Stimulated activated CD4-positive, alpha-beta T cell treated with anti-CD3 and anti-CD28 coated beads, Interleukin-2, amount 100 ng/mL, for 24 hours (primary cell): ENCODE measurements at regions not wholly inside any gene's neighbourhood (a gene's known extent, or its start where the extent isn't known, plus 50 kb on each side); places are given as distances from the start of the nearest gene placed in this dataset.

ENCODE experiments used
- DNase-seq, 2 donors: peaks; one replicate each; pipeline ENCODE4 v3.0.0-alpha.2; 2020

- no peak for DNase-seq
Observed at GRCh38 chr5:58246461-58246944, 213.4 kb downstream of the PLK2 start.

- DNase-seq, result no peak
Observed at GRCh38 chr5:58245476-58245840, 214.4 kb downstream of the PLK2 start.

- DNase-seq, result no peak
Observed at GRCh38 chr5:58244819-58245475, 214.9 kb downstream of the PLK2 start.

DNA sequence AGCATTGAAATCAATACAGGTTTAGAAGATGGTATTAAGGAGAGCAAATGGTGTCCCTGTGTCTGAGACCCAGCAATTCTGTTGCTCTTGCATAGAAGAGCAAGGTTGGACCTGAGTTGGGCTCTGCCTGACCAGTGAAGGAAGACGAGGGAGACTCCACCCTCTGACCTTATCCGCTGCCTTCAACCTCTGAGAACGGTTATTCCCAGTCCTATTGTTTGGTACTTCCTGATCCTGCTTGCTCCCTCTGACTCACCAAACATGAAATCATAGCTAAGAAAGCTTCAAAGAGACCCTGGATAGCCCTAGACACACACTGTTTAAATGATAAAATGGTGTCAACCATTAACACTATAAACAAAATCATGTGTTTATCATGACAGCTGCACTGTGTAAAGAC is 218.5 kb downstream of the PLK2 start:
- no peak for DNase-seq

DNA sequence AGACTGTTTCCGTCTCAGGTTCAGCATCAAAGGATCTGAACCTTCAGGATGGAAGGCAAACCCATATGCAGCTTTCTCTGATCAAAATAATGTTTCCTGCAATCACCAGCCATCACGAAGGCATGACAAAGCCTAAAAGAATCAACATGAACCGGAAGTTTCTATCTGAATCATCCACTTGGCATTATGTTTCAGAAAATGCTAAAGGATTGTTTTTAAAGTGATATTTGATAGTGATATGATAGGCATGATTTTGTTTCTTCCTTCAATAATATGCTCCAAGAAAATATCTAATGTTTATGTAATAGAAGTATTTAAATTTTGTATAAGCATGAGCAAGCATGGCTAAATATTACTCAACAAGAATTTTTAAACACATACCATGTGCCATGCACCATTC is 219.6 kb downstream of the PLK2 start:
- no peak for DNase-seq

DNA sequence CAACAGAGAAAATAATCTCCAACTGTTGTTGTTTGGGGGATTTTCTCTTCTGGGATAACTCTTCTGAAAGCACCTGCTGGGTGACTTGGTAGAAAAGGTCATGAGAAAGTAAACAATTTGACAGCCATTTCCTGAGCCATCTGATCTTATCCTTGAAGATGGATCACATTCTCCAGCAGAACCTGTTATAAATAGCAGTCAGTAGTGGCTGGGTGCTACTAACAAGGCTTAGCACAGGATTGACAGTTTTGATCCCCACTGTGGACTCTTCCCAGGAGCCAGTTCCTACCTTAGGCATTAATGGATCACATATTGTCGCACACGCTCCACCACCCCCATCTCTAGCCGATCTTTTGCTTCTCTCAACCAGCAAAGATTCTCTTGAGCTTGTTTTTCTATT is 220.2 kb downstream of the PLK2 start:
- no peak for DNase-seq

DNA sequence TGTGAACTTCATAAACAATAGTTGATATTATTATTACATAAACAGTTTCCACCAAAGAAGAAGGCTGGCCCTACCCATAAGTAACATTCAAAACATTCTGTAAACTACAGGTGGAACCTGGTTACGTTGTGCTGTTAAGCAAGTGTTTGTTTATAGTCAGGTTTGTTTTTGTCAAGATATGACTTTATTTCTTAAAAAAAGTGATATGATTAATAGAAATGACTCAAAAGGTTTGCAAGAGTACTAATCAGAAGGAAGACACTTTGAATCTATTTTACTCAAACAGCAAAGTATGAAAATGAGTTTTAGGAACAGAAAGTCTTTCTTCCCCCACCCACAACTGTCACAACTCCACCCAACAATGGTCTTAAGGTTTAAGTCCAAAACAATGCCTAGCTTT is 220.8 kb downstream of the PLK2 start:
- no peak for DNase-seq

DNA sequence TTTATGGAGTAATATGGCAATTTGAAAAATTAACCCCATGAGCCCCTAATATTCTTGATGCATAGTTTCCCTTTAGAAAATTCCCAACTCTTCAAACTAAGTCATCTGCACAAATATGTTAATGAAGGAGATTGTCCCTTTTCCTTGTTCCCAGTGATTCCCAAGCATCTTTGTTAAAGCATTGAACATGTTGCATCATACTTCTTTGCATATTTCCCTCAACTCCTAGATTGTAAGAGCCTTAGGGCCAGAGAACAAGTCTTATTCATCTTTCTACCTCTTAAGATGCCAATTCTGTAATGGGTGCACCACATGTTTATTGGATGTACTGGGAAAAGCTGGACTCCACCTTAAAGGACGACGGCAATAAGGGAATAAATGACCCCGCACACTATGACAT is 223.4 kb downstream of the PLK2 start:
- DNase-seq, result no peak

DNA sequence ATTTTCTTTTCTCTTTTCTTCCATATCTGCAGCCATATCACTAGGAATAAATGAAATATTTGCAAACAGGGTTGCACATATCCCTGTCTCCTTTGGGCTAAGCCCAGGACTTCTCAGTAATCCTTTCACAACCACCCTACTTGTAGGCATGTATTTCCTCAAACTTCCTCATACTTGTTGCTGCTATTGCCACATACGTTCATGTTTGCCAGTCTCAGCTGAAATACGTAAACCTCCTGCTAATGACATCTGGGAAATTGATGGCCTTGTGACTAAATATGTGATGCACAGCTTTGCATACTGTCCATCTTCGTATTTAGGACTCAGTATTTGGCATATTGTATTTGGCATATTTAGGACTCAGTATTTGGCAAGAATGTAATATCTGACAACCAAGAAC is 224.6 kb downstream of the PLK2 start:
- DNase-seq, result no peak

DNA sequence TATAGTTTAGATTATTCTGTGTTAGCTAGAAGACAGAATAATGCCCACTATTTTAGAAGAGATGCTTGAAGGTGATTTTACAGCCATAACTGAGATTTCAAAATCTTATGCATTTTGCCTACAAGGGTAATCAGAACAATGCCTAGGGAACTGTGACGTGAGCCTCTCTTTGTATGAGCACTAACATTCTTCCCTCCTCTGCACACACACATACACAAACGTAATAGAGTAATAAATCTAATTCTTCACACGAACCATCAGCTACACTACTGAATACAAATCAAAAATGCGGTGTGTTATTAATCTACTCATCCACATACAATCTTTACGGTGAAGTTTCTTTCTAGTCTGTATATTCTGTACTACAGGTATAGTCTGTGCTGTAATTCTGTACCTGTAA is 227.8 kb downstream of the PLK2 start:
- DNase-seq, result no peak

DNA sequence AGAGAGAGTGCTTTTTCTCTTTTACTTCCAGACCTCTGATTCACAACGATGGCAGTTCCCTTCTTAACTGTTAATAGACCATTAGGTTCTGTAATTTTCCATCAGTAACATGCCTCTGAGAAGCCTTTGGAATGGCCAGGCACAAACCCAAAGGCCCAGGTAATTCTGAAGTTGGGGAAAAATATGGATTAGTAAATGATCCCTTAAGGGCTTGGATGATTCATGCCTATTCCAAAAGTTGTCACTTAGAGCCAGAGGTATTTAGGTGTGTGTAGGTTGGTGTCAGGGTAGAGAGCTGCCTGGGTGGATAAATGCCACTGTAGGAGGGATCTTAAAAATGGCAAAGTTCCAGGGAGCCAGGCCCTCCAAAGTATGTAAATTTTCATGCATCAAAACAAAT is 228.8 kb downstream of the PLK2 start:
- no peak for DNase-seq

- DNase-seq, result no peak
Observed at GRCh38 chr5:58228896-58229295, 231.0 kb downstream of the PLK2 start.

- no peak for DNase-seq
Observed at GRCh38 chr5:58227858-58228257, 232.0 kb downstream of the PLK2 start.

DNA sequence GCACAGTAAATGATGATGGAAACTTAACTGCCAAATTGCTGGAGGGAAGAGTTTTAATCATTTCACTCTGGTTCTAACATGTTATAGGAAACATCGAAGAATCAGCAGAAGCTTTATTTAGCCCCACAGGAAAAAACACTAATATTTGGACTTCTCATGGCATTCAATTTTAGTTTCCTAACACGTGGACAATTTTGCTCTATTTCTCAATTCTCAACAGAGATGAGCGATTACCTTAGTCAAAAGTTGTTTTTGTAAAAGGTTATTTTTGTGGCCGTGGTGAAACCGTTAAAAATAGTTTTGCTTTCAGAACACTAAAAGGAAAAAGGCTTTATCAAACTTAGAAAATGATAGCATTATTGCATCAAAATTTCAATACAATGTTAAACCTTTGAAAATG is 235.2 kb downstream of the PLK2 start:
- no peak for DNase-seq

GRCh38 chr5:58224221-58224620 is 235.7 kb downstream of the PLK2 start:
- no peak for DNase-seq

GRCh38 chr5:58215364-58215763 is 244.5 kb downstream of the PLK2 start:
- DNase-seq, result no peak

DNA sequence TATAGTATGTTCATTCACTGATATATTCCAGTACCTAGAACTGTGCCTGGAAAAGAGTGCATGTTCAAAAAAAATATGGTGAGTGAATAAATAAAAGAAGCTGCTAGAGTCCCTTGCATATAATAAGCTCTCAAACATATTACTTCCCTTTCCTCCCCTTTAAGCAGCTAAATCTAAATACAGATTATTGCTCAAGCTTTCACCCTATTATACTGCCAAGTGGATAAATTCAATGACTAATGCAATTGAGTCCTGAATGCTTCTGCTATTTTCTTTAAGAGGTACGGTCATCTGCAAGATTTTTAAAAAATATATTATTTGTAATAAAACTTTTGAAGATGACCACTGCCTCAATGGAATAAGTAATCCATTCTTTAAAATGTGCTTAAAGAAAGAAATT is 248.4 kb downstream of the PLK2 start:
- DNase-seq, result no peak

DNA sequence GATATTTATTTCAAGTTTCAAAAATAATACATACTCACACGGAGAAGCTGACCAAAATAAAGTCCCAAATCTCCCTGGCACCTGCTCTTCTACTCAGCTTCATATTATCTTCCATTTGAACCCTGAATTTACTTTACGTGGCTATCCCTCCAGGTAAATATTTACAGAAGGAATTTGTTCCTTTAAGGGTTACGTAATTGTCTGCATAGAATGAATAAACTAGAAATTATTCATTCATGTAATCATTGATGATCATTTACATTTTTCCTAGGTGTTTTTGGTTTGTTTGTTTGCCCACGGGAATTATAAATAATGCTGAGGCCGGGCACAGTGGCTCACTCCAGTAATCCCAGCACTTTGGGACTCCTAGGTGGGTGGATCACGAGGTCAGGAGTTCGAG is 251.2 kb downstream of the PLK2 start:
- DNase-seq, result no peak

DNA sequence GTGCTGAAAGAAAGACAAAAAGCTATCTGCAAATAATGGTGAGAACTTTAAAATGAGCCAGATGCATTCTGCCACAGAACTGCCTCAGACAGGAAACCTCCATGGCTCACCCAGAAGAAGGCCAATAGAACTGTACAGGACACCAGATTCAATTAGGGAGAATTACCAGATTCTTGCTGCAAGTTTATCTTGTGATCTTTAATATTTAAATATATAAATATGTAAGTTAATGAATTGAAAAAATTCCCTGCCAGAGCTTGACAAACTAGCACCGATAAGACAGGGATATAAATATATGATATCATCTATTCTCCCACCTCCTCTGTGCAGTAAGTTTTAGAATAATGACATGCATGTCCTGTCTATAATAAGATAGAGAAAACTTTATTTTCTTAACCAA is 252.8 kb downstream of the PLK2 start:
- no peak for DNase-seq

DNA sequence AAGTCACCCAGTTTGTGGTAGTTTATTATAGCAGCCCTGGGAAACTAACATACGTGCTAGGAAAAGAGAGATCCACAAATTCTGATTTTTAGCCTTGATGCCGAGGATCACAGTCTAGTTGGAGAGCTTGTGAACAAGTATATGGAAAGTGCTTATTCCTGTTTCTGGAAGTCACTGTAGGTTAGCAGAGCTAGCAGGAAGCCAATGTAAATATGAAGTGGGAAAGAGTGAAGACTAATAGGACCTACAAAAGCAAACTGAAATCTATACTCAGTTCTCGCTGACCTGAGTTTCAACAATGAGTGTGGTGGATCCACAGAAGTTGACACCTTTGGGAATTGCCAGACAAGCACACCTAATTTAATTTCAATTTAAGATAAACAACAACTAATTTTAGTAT is 254.9 kb downstream of the PLK2 start:
- no peak for DNase-seq

GRCh38 chr5:58202941-58203444 is 256.9 kb downstream of the PLK2 start:
- no peak for DNase-seq

DNA sequence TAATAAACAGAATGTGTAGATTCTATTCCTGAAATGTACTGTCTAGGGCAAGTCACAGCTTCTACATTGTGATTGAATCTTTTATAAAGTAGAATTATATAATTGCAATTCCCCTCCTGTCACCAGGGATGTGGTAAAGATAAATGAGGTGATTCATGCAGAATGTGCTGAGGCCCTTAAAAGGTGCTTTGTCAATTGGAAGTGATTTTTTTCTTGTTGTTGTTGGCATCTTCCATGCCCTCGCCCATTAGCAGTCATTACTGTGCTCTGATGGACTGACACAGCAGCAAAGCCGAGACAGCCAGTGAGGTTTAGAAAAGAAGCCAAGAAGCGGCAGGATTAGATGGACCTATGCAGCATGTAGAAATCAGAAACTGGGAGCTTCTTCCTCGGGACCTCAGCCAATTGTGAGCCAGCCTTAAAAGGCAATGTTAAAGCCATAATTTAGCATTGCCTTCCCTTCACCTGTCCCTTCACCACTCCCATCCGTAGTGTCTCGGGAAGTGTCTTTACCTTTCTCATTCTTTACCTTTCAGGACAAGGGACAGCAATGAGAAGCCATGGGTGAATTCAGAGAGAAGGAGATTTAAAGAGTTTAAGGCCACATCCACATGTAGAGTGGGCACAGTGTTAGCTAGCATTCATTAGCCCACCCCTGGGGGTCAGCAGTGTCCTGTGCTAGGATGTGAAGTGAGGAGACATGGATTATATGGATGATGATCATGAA is 257.8 kb downstream of the PLK2 start:
- DNase-seq, result no peak

DNA sequence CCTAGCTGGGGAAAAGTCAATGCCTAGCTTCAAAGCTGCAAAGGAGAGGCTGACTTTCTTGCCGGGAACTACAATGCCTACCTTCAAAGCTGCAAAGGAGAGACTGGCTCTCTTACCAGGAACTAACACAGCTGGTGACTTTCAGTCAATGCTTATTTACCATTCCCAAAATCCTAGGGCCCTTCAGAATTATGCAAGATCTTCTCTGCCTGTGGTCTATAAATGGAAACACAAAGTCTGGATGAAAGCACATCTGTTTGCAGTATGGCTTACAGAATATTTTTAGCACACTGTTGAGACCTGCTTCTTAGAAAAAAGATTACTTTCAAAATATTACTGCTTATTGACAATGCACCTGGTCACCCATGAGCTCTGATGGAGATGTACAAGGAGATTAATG is 259.4 kb downstream of the PLK2 start:
- DNase-seq, result no peak

DNA sequence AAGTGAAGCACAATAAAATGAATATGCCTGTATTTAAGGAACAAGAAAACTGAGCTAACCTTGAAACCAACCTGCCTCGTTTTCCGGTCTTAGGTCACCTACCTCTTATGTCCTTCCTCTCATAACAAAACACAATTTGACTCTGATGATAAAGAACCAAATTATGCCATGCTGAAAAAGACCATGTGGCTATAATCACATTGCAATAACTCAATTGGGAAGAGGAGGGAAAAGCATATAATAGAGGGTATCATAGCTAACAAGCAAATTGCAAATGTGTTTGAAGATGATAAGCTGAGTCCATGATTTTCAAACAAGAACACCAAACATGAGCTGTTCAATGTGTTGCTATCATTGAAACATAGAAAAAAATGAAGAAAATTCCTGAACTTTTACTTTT is 260.8 kb downstream of the PLK2 start:
- DNase-seq, result no peak

DNA sequence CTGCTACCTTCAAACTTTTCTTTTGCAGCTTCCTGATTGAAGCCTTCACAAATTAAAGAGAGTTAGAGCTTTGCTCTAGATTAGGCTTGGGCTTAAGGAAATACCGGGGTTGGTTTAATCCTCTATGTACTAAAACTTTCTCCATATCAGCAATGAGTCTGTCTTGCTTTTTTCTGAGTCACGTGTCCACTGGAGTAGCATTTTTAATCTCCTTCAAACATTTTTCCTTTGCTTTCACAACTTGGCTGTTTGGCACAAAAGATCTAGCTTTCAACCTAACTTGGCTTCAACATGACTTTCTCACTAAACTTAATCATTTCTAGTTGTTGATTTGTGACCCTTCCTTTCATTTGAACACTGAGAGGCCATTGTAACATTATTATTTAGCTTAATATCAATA is 261.6 kb downstream of the PLK2 start:
- DNase-seq, result no peak
